ENCODE measurements at regions not wholly inside any gene's neighbourhood (a gene's known extent, or its start where the extent isn't known, plus 50 kb on each side); places are given as distances from the start of the nearest gene placed in this dataset.

GRCh38 chr11:87616511-87616910, 558.7 kb downstream of the RAB38 start:
- DNase-seq (ENCODE audit: low read depth), result no peak
- TF ChIP-seq, protein P1, sequence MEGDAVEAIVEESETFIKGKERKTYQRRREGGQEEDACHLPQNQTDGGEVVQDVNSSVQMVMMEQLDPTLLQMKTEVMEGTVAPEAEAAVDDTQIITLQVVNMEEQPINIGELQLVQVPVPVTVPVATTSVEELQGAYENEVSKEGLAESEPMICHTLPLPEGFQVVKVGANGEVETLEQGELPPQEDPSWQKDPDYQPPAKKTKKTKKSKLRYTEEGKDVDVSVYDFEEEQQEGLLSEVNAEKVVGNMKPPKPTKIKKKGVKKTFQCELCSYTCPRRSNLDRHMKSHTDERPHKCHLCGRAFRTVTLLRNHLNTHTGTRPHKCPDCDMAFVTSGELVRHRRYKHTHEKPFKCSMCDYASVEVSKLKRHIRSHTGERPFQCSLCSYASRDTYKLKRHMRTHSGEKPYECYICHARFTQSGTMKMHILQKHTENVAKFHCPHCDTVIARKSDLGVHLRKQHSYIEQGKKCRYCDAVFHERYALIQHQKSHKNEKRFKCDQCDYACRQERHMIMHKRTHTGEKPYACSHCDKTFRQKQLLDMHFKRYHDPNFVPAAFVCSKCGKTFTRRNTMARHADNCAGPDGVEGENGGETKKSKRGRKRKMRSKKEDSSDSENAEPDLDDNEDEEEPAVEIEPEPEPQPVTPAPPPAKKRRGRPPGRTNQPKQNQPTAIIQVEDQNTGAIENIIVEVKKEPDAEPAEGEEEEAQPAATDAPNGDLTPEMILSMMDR (conservative IDR thresholded peaks at IDR 0.05; ENCODE audit: low read depth, low read length), result no peak
- no peak overlapping the region for H3K4me3 ChIP-seq (ENCODE audit: low read length)

- no peak overlapping the region for H3K4me3 ChIP-seq (ENCODE audit: low read length)
- TF ChIP-seq, protein P1 (conservative IDR thresholded peaks at IDR 0.05; ENCODE audit: low read depth, low read length), result no peak
- no peak for DNase-seq (ENCODE audit: low read depth)
Measured at GRCh38 chr11:87604350-87604749, 566.6 kb downstream of the TMEM135 start.

DNA sequence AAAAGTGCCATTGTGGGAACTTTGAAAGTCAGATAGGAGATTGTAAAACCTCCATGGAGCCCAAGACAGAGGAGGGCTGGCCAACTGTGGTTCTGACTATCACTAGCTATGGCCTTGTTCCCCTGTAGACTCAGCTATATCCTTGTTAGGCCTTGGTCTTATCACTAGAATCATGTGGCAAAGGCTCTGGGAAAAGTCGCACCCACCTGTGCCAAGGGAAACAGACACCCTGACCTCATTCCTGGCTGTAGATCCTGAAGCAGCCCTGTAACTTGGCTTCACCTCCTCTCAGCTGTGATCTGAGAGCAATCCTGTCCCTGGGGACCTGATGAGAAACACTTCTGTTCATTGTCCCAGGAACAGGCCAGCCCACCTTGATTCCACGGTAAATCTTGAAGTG, 566.2 kb downstream of the TMEM135 start:
- H3K4me3 ChIP-seq (ENCODE audit: low read length), result no peak overlapping the region
- DNase-seq (ENCODE audit: low read depth), result no peak
- TF ChIP-seq, protein P1 (conservative IDR thresholded peaks at IDR 0.05; ENCODE audit: low read depth, low read length), result no peak

DNA sequence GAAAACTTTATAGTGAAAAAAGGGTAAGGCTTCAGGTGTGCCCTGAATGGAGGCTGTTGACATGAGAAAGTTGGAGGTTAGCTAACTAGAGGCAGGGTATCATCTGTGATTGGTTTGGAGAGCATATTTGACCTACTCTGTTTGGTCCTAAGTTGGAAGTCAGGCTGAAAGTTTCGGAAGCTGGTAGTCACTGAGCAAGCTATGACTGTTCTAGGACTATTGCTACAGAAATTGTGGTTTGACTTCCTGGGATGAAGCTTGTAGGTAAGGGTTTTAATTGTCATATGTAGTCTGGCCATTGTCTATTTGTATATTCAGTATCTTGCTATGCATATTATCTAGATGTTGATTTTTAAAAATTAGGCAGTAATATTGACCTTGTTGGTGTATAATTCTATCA, 565.0 kb downstream of the TMEM135 start:
- no peak for DNase-seq (ENCODE audit: low read depth)
- H3K4me3 ChIP-seq (ENCODE audit: low read length), result no peak overlapping the region
- TF ChIP-seq, protein P1 (conservative IDR thresholded peaks at IDR 0.05; ENCODE audit: low read depth, low read length), result no peak

DNA sequence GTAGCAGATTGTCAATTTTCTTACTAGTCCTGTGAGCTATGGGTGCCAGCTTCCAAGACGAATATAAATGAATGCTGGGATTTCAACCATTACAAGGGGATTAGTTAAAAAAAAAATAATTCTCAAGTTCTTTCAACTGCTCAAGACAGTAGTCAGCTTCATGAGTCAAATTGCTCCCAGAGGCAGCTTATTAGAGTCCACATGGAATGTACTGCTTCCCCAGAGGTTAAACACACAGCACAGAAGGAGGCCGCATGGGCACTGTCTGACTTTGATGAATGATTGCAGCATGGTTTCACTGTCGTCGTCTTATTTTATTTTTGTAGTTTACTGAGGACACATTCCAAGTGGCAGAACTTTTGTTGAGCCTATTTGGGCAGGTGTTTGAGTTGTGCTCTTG, 563.2 kb downstream of the TMEM135 start:
- TF ChIP-seq, protein P1 (conservative IDR thresholded peaks at IDR 0.05; ENCODE audit: low read depth, low read length), result no peak
- peak; percentile 84 for DNase-seq (ENCODE audit: low read depth)
- H3K4me3 ChIP-seq (ENCODE audit: low read length), result no peak overlapping the region

GRCh38 chr11:87597725-87598124, 560.0 kb downstream of the TMEM135 start:
- no peak overlapping the region for H3K4me3 ChIP-seq (ENCODE audit: low read length)
- TF ChIP-seq, protein P1 (conservative IDR thresholded peaks at IDR 0.05; ENCODE audit: low read depth, low read length), result no peak
- no peak for DNase-seq (ENCODE audit: low read depth)

GRCh38 chr11:87596176-87596575, 558.4 kb downstream of the TMEM135 start:
- no peak for DNase-seq (ENCODE audit: low read depth)
- TF ChIP-seq, protein P1 (conservative IDR thresholded peaks at IDR 0.05; ENCODE audit: low read depth, low read length), result no peak
- no peak overlapping the region for H3K4me3 ChIP-seq (ENCODE audit: low read length)
